ENCODE measurements at regions not wholly inside any gene's neighbourhood (a gene's known extent, or its start where the extent isn't known, plus 50 kb on each side); places are given as distances from the start of the nearest gene placed in this dataset.

GRCh38 chr14:97319691-97320090 is 522.5 kb downstream of the VRK1 start:
- DNase-seq (ENCODE audit: low spot score in 2 of 2) (no peak), FAIRE-seq (no peak)

- no peak for DNase-seq (ENCODE audit: low spot score in 2 of 2)
- FAIRE-seq: no peak
These were observed 531.6 kb downstream of the VRK1 start for GRCh38 chr14:97328743-97329142.

GRCh38 chr14:97329701-97330100 is 532.5 kb downstream of the VRK1 start:
- no peak for DNase-seq (ENCODE audit: low spot score in 2 of 2)
- no peak for FAIRE-seq

- DNase-seq (ENCODE audit: low spot score in 2 of 2): no peak
- FAIRE-seq: no peak
These were observed 533.9 kb downstream of the VRK1 start for GRCh38 chr14:97331058-97331457.

- DNase-seq (ENCODE audit: low spot score in 2 of 2) (no peak), FAIRE-seq (no peak)
These were observed 534.3 kb downstream of the VRK1 start for GRCh38 chr14:97331526-97331925.

- FAIRE-seq (no peak), DNase-seq (ENCODE audit: low spot score in 2 of 2) (no peak)
These were observed 539.0 kb downstream of the VRK1 start for GRCh38 chr14:97336179-97336578.

- FAIRE-seq: no peak
These were observed 539.6 kb downstream of the VRK1 start for GRCh38 chr14:97336816-97337215.

GRCh38 chr14:97337267-97337666 is 540.1 kb downstream of the VRK1 start:
- DNase-seq (ENCODE audit: low spot score in 2 of 2) (no peak), FAIRE-seq (no peak)

More at GRCh38 chr14:97336816-97337215, 539.6 kb downstream of the VRK1 start:
- no peak for DNase-seq (ENCODE audit: low spot score in 2 of 2)

GRCh38 chr14:97337670-97338069 is 540.5 kb downstream of the VRK1 start:
- no peak for FAIRE-seq
- no peak for DNase-seq (ENCODE audit: low spot score in 2 of 2)

GRCh38 chr14:97344666-97345065 is 547.5 kb downstream of the VRK1 start:
- no peak for FAIRE-seq
- no peak for DNase-seq (ENCODE audit: low spot score in 2 of 2)

- no peak for FAIRE-seq
- DNase-seq (ENCODE audit: low spot score in 2 of 2): no peak
These were observed 549.5 kb downstream of the VRK1 start for GRCh38 chr14:97346675-97347074.

GRCh38 chr14:97349463-97349862 is 552.3 kb downstream of the VRK1 start:
- DNase-seq (ENCODE audit: low spot score in 2 of 2) (no peak), FAIRE-seq (no peak)

- FAIRE-seq: no peak
- DNase-seq (ENCODE audit: low spot score in 2 of 2): no peak
These were observed 552.8 kb downstream of the VRK1 start for GRCh38 chr14:97349946-97350345.

GRCh38 chr14:97350415-97350814 is 553.2 kb downstream of the VRK1 start:
- no peak for FAIRE-seq
- no peak for DNase-seq (ENCODE audit: low spot score in 2 of 2)

GRCh38 chr14:97350894-97351731 is 553.9 kb downstream of the VRK1 start:
- FAIRE-seq (no peak), DNase-seq (ENCODE audit: low spot score in 2 of 2) (no peak)

GRCh38 chr14:97353102-97353501 is 555.9 kb downstream of the VRK1 start:
- DNase-seq (ENCODE audit: low spot score in 2 of 2) (no peak), FAIRE-seq (no peak)

- no peak for FAIRE-seq
- no peak for DNase-seq (ENCODE audit: low spot score in 2 of 2)
These were observed 557.0 kb downstream of the VRK1 start for GRCh38 chr14:97354119-97354722.

GRCh38 chr14:97359341-97359740 is 562.2 kb downstream of the VRK1 start:
- no peak for FAIRE-seq
- DNase-seq (ENCODE audit: low spot score in 2 of 2): no peak

GRCh38 chr14:97361181-97361580 is 564.0 kb downstream of the VRK1 start:
- no peak for FAIRE-seq
- DNase-seq (ENCODE audit: low spot score in 2 of 2): no peak

- DNase-seq (ENCODE audit: low spot score in 2 of 2): no peak
- FAIRE-seq: no peak
These were observed 564.8 kb downstream of the VRK1 start for GRCh38 chr14:97361958-97362357.

- DNase-seq (ENCODE audit: low spot score in 2 of 2) (no peak), FAIRE-seq (no peak)
These were observed 569.2 kb downstream of the VRK1 start for GRCh38 chr14:97366400-97366799.

GRCh38 chr14:97367278-97367677 is 570.1 kb downstream of the VRK1 start:
- DNase-seq (ENCODE audit: low spot score in 2 of 2): no peak
- no peak for FAIRE-seq
